MM.1S (cell line): ENCODE measurements at regions not wholly inside any gene's neighbourhood (a gene's known extent, or its start where the extent isn't known, plus 50 kb on each side); places are given as distances from the start of the nearest gene placed in this dataset.

Experiments
- CTCF ChIP-seq: fragments of 300-600 bp; sonication (generic); IDR thresholded peaks from 2 replicates; pipeline ENCODE4 v1.5.1; 2016; ENCODE audit warnings: antibody characterized with exemption, low read length, mixed read lengths
- EZH2 ChIP-seq: fragments of 300-600 bp; sonication (generic); optimal IDR thresholded peaks from 2 replicates; pipeline ENCODE3; 2017; ENCODE audit warnings: low read depth, mild to moderate bottlenecking, antibody characterized with exemption, low read length, mixed read lengths

DNA sequence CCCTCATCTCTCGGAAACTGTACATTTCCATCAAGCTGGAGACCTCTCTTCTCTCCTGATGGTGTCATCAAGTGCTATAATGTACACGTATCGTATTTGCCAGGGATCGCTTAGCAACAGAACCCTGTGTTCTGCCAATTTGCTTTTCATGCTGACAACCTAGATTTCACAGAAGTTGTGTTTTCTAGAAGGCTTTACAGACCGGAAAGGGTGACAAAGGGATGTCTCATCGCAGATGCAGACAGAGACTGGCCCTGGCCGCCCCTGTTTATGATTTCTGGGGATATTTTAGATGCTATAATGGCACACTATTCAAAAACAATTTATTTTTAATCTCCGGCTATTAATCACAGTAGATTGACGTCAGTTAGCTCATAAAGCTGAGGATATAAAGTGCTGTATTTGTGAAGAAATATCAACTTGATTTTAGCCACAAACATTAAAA lies 291.4 kb downstream of the IRS2 start:
- no peak for TF ChIP-seq CTCF
- no peak for TF ChIP-seq EZH2
